B cell (primary cell): ENCODE measurements at regions not wholly inside any gene's neighbourhood (a gene's known extent, or its start where the extent isn't known, plus 50 kb on each side); places are given as distances from the start of the nearest gene placed in this dataset.

Experiments used
- ATAC-seq: fragments of 200-7000 bp; cut with Tn5 transposase; one replicate; pipeline ENCODE4 v1.10.0; 2021; ENCODE audit warnings: low read depth, mild to moderate bottlenecking, moderate number of reproducible peaks, moderate library complexity
- CTCF ChIA-PET: fragments of 350-600 bp; sonication (Branson Sonifier 250); formaldehyde crosslinking; loops from one replicate; lab custom pipeline; 2021; ENCODE audit warnings: antibody characterized with exemption, inconsistent platforms; lab: Charles Lee
- POLR2A ChIA-PET: fragments of 350-600 bp; sonication (Branson Sonifier 250); formaldehyde crosslinking; loops from one replicate; lab custom pipeline; 2021; ENCODE audit warnings: antibody characterized with exemption; lab: Charles Lee
- DNase-seq: peaks from one replicate; pipeline ENCODE4 v3.0.0; 2013
- H2AFZ ChIP-seq: 2 replicates; pipeline ENCODE4 v1.6.1; 2012; ENCODE audit warnings: mild to moderate bottlenecking, low read depth, low read length; ENCODE audit not compliant: insufficient read depth, poor library complexity, severe bottlenecking
- H3K27ac ChIP-seq, 2 donors: 1 replicate in 1 of 2; 2 replicates in 1 of 2; pipeline ENCODE4 v1.5.1; 2012 to 2013; ENCODE audit warnings: low read length in 2 of 2, mild to moderate bottlenecking in 2 of 2, moderate library complexity in 1 of 2
- H3K27me3 ChIP-seq, 4 experiments: fragments of 200-600 bp in 1 of 4; sonication (generic) in 1 of 4; replicated peaks in 1 of 4; 1 replicate in 2 of 4; 2 replicates in 2 of 4; pipeline versions ENCODE4 v1.6.1 to v1.7.0; 2013 to 2016; ENCODE audit warnings: low read length in 3 of 4, mild to moderate bottlenecking in 2 of 4, mixed read lengths in 1 of 4, moderate library complexity in 1 of 4; ENCODE audit not compliant: insufficient read depth in 4 of 4, control insufficient read depth in 3 of 4; ENCODE audit errors: control extremely low read depth in 1 of 4
- H3K36me3 ChIP-seq, 2 experiments: replicated peaks in 1 of 2; 1 replicate in 1 of 2; 2 replicates in 1 of 2; pipeline versions ENCODE4 v1.6.1 to v1.7.1; 2013; ENCODE audit warnings: low read length in 1 of 2; ENCODE audit not compliant: insufficient read depth in 2 of 2, control insufficient read depth in 1 of 2; ENCODE audit errors: control extremely low read depth in 1 of 2, extremely low read depth in 1 of 2
- H3K4me1 ChIP-seq, 2 donors: fragments of 200-600 bp in 1 of 2; sonication (generic) in 1 of 2; 1 replicate in 1 of 2; 2 replicates in 1 of 2; pipeline versions ENCODE4 v1.5.1 to v1.6.1; 2013 to 2017; ENCODE audit warnings: low read length in 2 of 2; ENCODE audit not compliant: control insufficient read depth in 2 of 2, insufficient read depth in 2 of 2
- H3K4me2 ChIP-seq: replicated peaks from 2 replicates; pipeline ENCODE3; 2012; ENCODE audit warnings: mild to moderate bottlenecking, low read depth, low read length; ENCODE audit not compliant: poor library complexity, severe bottlenecking
- H3K4me3 ChIP-seq, 5 experiments: fragments of 200-600 bp in 1 of 5; sonication (generic) in 1 of 5; 1 replicate in 3 of 5; 2 replicates in 2 of 5; pipeline versions ENCODE4 v1.5.1 to v1.7.0; 2011 to 2016; ENCODE audit warnings: low read length in 4 of 5, mild to moderate bottlenecking in 4 of 5, low read depth in 2 of 5, control low read depth in 1 of 5, moderate library complexity in 1 of 5; ENCODE audit not compliant: insufficient read depth in 1 of 5; ENCODE audit errors: control extremely low read depth in 1 of 5, extremely low read depth in 1 of 5
- H3K79me2 ChIP-seq: fragments of 200-600 bp; sonication (generic); one replicate; pipeline ENCODE4 v1.6.0; 2016; ENCODE audit warnings: low read length; ENCODE audit not compliant: control insufficient read depth, insufficient read depth
- H3K9ac ChIP-seq: fragments of 200-600 bp; sonication (generic); 2 replicates; pipeline ENCODE4 v1.6.1; 2017; ENCODE audit warnings: mild to moderate bottlenecking, low read length, moderate library complexity
- H3K9me3 ChIP-seq, 3 donors: one replicate each; pipeline versions ENCODE4 v1.6.1 to v1.7.1; 2013; ENCODE audit warnings: low read length in 2 of 3; ENCODE audit not compliant: control insufficient read depth in 2 of 3, insufficient read depth in 1 of 3; ENCODE audit errors: control extremely low read depth in 1 of 3
- H4K20me1 ChIP-seq: 2 replicates; pipeline ENCODE4 v1.6.0; 2012; ENCODE audit warnings: mild to moderate bottlenecking, low read length; ENCODE audit not compliant: insufficient read depth, control insufficient read depth, poor library complexity, severe bottlenecking
- H3K27ac Mint-ChIP-seq: one replicate; pipeline ENCODE4 v1.8.0; 2021; ENCODE audit warnings: mixed read lengths
- H3K27me3 Mint-ChIP-seq: one replicate; pipeline ENCODE4 v1.8.0; 2021; ENCODE audit warnings: mixed read lengths
- H3K4me1 Mint-ChIP-seq: one replicate; pipeline ENCODE4 v1.8.0; 2021; ENCODE audit warnings: mixed read lengths
- H3K4me3 Mint-ChIP-seq: one replicate; pipeline ENCODE4 v1.8.0; 2021; ENCODE audit warnings: mixed read lengths
- H3K9me3 Mint-ChIP-seq: one replicate; pipeline ENCODE4 v1.8.0; 2022; ENCODE audit warnings: mixed read lengths; ENCODE audit not compliant: insufficient read depth
- CTCF ChIP-seq: fragments of 200-600 bp; IDR thresholded peaks from one replicate; pipeline ENCODE4 v1.8.0; 2022; ENCODE audit warnings: antibody characterized with exemption, mild to moderate bottlenecking
- EZH2 ChIP-seq: IDR thresholded peaks from 2 replicates; pipeline ENCODE4 v1.6.1; 2012; ENCODE audit warnings: borderline replicate concordance, low read depth, mild to moderate bottlenecking, moderate library complexity, low read length; ENCODE audit not compliant: insufficient read depth, poor library complexity, severe bottlenecking
- WGBS: methylation state at CpG from one replicate; pipeline ENCODE4 v1.1.5; 2013; ENCODE audit warnings: missing lambda C conversion rate; ENCODE audit not compliant: insufficient coverage; 5-methylcytosine and 5-hydroxymethylcytosine counted together
- intact Hi-C: fragments of 100-400 bp; cut with micrococcal nuclease; formaldehyde crosslinking; loops from one replicate; pipeline ENCODE4 v1.10.0; 2022

- DNase-seq (no peak), ATAC-seq (no peak)
- no peak overlapping the region for H3K27ac Mint-ChIP-seq
- H3K4me2 ChIP-seq = no peak overlapping the region
- no peaks in the 10 kb centered on the region for H3K27me3 Mint-ChIP-seq
- WGBS = no CpG with 5 or more reads among the region's 2 CpGs
- H3K9me3 Mint-ChIP-seq = peaks cover 4% of the 10 kb centered on the region
- CTCF ChIA-PET = no interaction called here
- H3K36me3 ChIP-seq = no peaks in the 10 kb centered on the region
- intact Hi-C loops = no loop called here
- no peak overlapping the region for H2AFZ ChIP-seq
- H3K27me3 ChIP-seq = no peaks in the 10 kb centered on the region
- H3K4me3 Mint-ChIP-seq = no peak overlapping the region
- no peak overlapping the region for H3K9ac ChIP-seq
- POLR2A ChIA-PET = no interaction called here
- H3K9me3 ChIP-seq = no peaks in the 10 kb centered on the region
- no peaks in the 10 kb centered on the region for H3K4me1 ChIP-seq
- no peaks in the 10 kb centered on the region for H3K79me2 ChIP-seq
- H3K27ac ChIP-seq = no peak overlapping the region
- H4K20me1 ChIP-seq = no peaks in the 10 kb centered on the region
- no peaks in the 10 kb centered on the region for H3K4me1 Mint-ChIP-seq
- H3K4me3 ChIP-seq = no peak overlapping the region
- TF ChIP-seq CTCF (no peak), EZH2 (no peak)
Observed at GRCh38 chr9:116062206-116062550, 91.4 kb upstream of the PAPPA start.

DNA sequence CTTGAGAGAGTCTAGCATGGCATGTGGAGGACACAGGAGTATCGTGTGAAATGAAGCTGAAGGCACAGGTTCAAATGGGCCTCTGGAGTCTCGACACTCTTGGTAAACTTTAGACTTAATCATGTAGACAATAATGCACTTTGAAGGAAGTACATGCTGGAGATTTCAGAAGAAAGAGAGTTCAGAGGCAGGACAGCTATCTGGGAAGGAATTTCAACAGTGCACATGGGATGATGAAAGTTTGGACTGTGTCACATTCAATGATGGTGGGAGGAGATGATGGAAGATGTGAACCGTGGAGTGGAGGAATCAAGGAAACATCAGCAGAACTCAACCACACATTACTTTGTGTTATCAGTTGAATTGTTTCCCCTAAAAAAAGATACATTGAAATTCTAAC lies 88.6 kb upstream of the PAPPA start:
- DNase-seq = no peak
- no peaks in the 10 kb centered on the region for H3K9me3 ChIP-seq
- H4K20me1 ChIP-seq = no peaks in the 10 kb centered on the region
- H3K79me2 ChIP-seq = no peaks in the 10 kb centered on the region
- no peak overlapping the region for H3K4me2 ChIP-seq
- TF ChIP-seq CTCF (no peak), EZH2 (no peak)
- no peak overlapping the region for H3K4me3 ChIP-seq
- intact Hi-C loops = no loop called here
- H3K4me1 ChIP-seq = no peaks in the 10 kb centered on the region
- no peaks in the 10 kb centered on the region for H3K36me3 ChIP-seq
- H3K4me3 Mint-ChIP-seq = no peak overlapping the region
- H3K9ac ChIP-seq = no peak overlapping the region
- no peak overlapping the region for H3K27ac Mint-ChIP-seq
- no peak overlapping the region for H2AFZ ChIP-seq
- H3K27me3 ChIP-seq = no peaks in the 10 kb centered on the region
- CTCF ChIA-PET = no interaction called here
- peaks cover 4% of the 10 kb centered on the region for H3K9me3 Mint-ChIP-seq
- H3K27ac ChIP-seq = no peak overlapping the region
- H3K27me3 Mint-ChIP-seq = no peaks in the 10 kb centered on the region
- 100% methylated on average over 1 of the region's 3 CpGs for WGBS
- no peak for ATAC-seq
- H3K4me1 Mint-ChIP-seq = no peaks in the 10 kb centered on the region
- POLR2A ChIA-PET = no interaction called here
